GM18867 (cell line): ENCODE measurements at regions not wholly inside any gene's neighbourhood (a gene's known extent, or its start where the extent isn't known, plus 50 kb on each side); places are given as distances from the start of the nearest gene placed in this dataset.

ENCODE experiments used
- ATAC-seq: cut with Tn5 transposase; IDR thresholded peaks from one replicate; pipeline ENCODE4 v1.9.1; 2021; ENCODE audit warnings: mild to moderate bottlenecking, moderate library complexity; ENCODE audit not compliant: unreplicated experiment

DNA sequence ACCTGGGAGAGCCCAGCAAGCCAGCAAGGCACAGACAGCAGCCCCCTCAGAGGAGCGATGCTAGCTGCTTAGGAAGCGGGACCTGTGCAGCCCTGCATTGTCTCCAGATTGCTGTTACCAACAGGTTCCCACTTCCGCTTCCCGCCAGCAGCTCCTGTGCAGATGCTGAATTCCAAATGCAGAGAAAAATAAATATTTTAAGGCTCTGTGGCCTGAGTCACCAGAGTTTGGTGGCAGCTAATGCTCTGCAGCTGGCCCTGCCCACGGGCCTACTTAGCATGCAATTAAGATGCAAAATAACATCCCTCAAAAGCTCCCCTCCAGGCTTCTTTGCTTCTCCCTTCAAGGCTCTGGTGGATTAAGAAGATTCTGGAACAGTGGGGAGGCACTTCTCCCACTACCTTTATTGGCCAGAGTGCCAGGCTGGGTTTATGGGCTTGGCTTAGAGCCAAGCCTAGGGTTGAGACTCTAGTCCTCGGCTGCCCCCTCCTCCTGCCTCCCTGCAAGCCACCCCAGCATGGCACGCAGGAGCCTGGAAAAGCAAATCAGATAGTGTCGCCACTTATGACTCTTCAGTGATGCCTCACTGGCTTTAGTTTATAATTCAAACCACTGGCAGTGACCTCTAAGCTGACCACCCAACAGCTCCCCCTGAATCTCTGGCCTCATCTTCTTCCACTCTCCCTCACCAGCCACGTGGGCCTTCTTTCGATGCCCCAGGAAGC is 207.1 kb upstream of the ZC3H12A start:
- no peak for ATAC-seq

DNA sequence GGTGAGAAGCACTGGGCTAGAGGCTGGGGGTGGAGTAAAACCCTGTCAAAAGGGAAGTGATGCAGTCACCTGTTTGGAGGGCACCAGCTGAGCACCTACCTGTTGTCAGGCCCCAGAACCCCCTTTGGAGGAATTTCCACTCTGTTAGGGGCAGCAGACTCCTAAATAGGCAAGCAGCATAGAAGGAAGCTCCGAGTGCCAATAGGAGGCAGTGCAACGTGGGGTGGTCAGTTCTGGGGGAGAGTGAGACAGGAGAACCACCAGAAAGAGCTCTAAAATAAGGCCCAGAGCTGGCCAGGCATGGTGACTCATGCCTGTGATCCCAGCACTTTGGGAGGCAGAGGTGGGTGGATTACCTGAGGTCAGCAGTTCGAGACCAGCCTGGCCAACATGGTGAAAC is 203.7 kb upstream of the ZC3H12A start:
- ATAC-seq: no peak

- no peak for ATAC-seq
Measured at GRCh38 chr1:37272626-37273025, 201.8 kb upstream of the ZC3H12A start.

DNA sequence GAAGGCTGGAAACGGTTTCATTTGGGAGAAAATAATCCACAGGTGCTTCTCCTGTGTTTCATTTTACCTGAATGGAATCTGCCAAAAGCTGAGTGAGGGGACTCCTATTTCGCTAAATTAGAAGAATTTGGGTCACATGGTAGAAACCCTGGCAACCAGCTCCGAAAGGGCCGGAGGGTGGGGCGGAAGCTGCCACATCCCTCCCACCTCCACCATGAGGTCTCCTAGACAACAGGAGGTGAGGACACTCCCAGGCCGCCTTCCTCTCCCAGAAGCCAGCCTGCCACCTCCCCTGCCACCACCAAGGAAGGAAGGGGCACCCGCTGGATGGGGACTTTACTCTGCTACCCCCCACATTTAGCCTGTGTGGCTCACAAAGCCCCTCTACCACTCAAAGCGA is 199.9 kb upstream of the ZC3H12A start:
- ATAC-seq: no peak

- ATAC-seq: no peak
Measured at GRCh38 chr1:37274938-37275631, 199.3 kb upstream of the ZC3H12A start.

DNA sequence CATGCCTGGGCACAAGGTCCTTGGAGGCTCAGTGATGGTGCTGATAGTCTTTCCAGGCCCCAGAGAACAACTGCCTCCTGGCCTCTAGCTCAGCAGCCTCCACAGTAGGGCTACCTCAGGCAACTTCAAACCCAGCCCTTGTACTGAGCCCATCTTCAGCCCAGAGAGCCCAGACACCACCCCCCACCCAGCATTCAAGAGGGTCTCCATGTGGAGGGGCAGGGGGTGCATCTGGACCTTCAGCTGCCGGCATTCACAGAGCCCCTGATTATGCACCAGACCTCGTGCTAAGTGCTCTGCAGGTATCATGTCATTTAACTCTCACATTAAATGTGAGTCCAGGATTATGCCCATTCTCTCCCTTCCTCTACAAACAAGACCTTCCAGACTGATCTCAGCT is 197.0 kb upstream of the ZC3H12A start:
- ATAC-seq: no peak

DNA sequence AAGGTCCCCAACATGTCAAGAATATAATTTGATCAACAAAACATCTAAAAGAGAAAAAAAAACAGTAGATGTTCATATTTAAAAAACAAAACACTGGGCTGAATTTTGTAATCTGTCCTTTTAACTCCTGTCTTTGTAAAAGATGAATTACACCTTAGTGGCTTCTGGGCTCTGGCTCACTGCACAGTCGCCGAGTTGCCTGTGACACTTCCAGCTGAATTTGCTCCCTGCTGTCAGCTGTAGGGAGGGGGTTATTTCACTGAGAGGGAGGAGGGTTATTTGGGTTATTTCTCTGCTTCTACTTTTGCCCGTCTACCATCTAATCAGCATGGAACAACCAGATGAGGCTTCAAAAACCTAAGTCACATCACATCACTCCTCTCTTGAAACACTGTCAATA is 193.0 kb upstream of the ZC3H12A start:
- no peak for ATAC-seq

DNA sequence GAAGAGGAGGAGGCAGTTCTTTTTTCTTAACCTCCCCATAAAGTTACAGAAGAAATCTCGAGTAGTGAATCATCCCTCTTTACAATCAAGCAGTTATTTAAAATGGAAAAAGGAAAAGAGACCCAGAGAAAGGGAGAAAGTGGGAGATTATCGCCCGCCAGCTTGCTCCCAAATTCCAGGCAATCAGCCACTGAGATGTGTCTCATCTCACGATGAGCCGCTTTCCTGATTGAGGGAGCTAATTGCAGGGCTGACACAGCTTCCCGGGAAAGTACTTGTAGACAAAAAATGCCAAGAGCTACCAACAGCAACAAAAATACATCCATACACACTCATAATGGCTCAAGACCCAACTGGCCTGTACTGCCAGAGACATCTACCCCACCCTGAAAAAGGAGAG is 191.6 kb upstream of the ZC3H12A start:
- no peak for ATAC-seq

GRCh38 chr1:37284053-37284452 is 190.3 kb upstream of the ZC3H12A start:
- no peak for ATAC-seq

GRCh38 chr1:37286881-37287280 is 187.5 kb upstream of the ZC3H12A start:
- no peak for ATAC-seq

DNA sequence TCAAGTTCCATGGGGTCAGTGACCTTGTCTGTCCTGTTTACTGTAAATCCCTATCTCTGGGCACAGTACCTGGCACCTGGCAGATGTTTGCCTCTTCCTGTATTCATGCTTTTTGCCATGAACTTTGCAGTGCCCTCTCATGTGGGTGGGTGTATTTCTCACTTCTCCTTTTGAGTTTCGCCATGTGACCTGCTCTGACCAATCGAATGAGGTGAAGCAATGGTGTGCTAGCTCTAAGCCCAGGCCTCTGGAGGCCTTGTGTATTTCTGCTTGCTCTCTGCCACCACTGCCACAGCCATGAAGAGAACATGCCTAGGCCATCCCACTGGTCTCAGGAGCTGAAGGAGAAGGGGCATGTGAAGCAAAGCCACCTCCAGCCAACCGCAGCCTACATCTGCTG is 185.5 kb upstream of the ZC3H12A start:
- ATAC-seq: peak; percentile 96

DNA sequence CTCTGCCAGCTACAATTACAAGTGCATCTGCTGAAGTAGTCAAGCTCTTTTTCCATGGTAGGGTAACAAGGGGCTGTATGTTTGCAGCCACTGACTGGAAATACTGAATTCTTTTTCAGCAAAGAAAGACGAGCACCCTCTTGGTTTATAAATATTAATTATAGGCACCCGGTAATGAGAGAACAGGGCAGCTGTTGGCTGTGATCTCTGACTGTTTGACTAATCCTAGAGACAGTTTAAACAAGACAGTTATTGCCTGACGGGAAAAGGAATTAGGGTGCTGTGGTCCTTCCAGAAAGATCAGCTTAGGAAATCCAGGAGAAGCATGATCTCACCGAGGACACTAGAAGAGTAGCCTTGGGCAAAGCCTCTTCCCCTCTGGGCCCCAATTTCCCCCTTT is 183.7 kb upstream of the ZC3H12A start:
- ATAC-seq: no peak

DNA sequence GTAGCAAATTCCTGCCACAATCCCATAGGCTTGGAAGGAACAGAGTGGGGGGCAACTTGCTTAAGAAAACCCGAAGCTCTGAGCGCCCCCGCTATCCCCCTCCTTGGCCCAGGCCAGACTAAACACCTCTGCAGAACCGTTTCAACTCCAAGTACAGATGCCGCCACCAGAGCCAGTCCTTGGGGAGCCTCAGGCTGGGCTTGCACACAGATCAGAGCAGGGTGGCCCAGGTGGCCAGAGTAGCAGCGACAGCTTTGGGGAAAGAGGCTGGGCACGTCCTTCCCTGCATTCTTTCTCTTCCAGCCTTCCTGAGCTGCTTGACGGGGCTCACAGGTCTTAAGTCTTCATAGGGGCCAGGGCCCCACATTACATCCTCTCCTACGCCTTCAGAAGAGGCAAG is 181.6 kb upstream of the ZC3H12A start:
- no peak for ATAC-seq

DNA sequence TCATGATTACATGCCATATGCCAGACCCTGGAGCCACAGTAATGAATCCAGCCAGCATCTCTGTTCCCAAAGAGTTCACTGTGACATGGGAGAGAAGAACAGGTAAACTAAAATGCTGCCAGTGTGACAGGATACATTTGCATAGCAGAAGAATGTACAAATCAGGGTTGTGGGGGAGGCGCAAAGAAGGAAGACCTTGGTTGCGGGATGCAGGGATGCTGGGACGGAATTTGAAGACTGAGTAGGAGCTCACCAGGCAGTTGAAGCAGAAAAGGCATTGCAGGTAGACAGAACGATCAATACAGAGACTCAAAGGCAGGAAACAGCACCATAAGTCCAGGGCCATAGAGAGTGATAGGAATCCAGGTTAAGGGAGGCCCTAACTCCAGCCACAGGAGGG is 180.3 kb upstream of the ZC3H12A start:
- no peak for ATAC-seq

DNA sequence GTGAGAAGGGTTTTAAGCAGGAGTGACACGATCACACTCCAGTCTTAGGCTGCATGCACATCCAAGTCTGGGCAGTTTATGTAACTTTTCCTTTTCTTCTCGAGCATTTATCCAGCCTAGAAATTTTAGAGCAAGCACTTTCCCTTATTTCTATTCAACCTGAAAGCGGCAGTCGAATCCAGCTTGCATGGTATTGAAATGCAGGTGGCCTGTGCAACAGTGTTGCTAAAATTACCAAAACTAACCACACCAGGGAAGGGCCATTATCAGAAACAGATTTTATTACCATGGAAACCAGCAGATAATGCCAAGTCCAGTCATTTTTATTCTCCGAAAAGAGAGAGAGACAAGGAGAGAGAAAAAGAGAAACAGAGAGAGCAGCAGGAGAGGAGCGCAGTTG is 179.9 kb upstream of the ZC3H12A start:
- ATAC-seq: no peak

- ATAC-seq: no peak
Measured at GRCh38 chr1:37298769-37299168, 175.6 kb upstream of the ZC3H12A start.

DNA sequence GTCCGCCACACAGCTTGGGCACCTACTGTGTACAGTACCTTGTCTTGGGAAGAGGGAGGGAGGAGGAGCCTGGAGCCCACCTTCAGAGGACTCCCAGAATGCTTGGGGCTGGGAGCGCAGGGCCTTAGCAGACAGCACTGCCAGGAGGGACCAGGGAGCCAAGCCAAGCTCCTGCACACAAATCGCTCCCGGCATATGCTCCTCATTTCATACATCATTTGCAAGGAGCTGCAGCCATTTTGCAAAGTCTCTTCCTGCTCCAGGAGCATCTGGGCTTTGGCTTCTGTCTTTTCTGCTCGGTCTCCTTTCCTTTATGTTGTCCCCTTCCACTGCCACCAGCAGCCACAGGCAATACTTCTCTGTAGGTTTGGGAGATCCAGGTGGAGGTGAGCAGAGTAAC is 175.2 kb upstream of the ZC3H12A start:
- ATAC-seq: no peak

GRCh38 chr1:37303884-37304574 is 170.4 kb upstream of the ZC3H12A start:
- no peak for ATAC-seq

DNA sequence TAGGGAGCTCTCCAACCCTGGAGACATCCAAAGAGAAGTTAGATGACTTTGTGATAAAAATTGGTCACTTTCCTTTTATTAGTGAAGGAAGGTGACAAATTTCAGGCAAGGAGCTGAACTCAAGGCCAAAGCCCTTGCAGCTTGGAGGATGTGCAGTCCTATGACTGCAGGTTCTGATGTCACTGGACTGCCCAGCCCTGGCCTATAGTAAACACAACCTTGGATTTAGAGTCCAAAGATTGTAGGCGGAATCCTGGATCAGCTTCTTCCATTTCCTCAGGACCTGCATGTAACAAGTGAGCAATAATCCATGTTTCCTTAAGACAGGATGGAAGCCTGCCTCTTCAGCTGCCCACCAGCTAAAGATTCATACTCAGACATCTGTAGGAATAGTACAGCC is 169.3 kb upstream of the ZC3H12A start:
- no peak for ATAC-seq

DNA sequence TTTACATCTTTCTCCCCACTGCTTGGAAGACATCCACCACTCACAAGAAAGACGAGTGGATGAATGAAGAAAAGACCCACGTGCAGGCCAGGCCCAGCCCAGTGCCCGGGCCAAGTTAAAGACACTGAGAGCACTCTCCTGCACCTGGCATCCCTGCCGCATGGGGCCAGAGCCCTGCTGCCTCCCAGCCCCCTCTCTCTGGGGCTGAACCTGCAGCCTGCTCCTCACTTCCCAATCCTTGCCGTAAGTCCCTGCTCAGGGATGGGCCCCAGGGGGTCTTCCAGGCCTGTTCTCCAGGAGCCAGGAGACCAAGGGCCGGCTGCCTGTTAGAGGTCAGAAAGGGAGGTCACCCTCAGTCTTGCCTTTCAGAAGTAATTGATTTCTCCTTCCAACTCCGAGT is 168.5 kb upstream of the ZC3H12A start:
- no peak for ATAC-seq

GRCh38 chr1:37306461-37306860 is 167.9 kb upstream of the ZC3H12A start:
- ATAC-seq: no peak

- ATAC-seq: no peak
Measured at GRCh38 chr1:37306871-37307270, 167.5 kb upstream of the ZC3H12A start.
